IMR-90 (cell line): ENCODE measurements at regions not wholly inside any gene's neighbourhood (a gene's known extent, or its start where the extent isn't known, plus 50 kb on each side); places are given as distances from the start of the nearest gene placed in this dataset.

ENCODE experiments used
- ATAC-seq: fragments of 200-7000 bp; cut with Tn5 transposase; 2 replicates; pipeline ENCODE4 v1.9.1; 2020; ENCODE audit warnings: low read depth, mild to moderate bottlenecking, moderate library complexity
- BruUV-seq: library from RNA; stranded (reverse); fragments of 400-500 nt; replicated peaks from 2 replicates; lab custom pipeline; 2021; lab: Mats Ljungman, UMichigan
- CTCF ChIA-PET: fragments of 300-600 bp; formaldehyde crosslinking; extraction: SDS; loops from one replicate; lab custom pipeline; 2021; ENCODE audit warnings: antibody characterized with exemption; lab: Yijun Ruan, JAX
- POLR2A ChIA-PET: fragments of 300-600 bp; sonication (Branson Sonifier 250); formaldehyde crosslinking; loops from one replicate; lab custom pipeline; 2022; ENCODE audit warnings: antibody characterized with exemption; ENCODE audit not compliant: unreplicated experiment; lab: Charles Lee
- DNase-seq: peaks from one replicate; pipeline ENCODE4 v3.0.0; 2013
- H2AFZ ChIP-seq: replicated peaks from 2 replicates; pipeline ENCODE3; 2013; ENCODE audit warnings: low read length, mild to moderate bottlenecking; ENCODE audit not compliant: poor library complexity
- H2AK5ac ChIP-seq: 2 replicates; pipeline ENCODE4 v1.6.1; 2013; ENCODE audit warnings: low read depth, low read length, inconsistent platforms
- H2AK9ac ChIP-seq: replicated peaks from 2 replicates; pipeline ENCODE3; 2013; ENCODE audit warnings: mild to moderate bottlenecking, low read depth, low read length, moderate library complexity; ENCODE audit not compliant: poor library complexity
- H2BK120ac ChIP-seq: 2 replicates; pipeline ENCODE4 v1.6.1; 2013; ENCODE audit warnings: low read depth, low read length, inconsistent platforms
- H2BK15ac ChIP-seq: 3 replicates; pipeline ENCODE4 v1.6.1; 2013; ENCODE audit warnings: low read depth, low read length, inconsistent platforms
- H2BK20ac ChIP-seq: 2 replicates; pipeline ENCODE4 v1.6.1; 2013; ENCODE audit warnings: low read depth, mild to moderate bottlenecking, inconsistent platforms, low read length, moderate library complexity
- H2BK5ac ChIP-seq: 2 replicates; pipeline ENCODE4 v1.6.1; 2013; ENCODE audit warnings: mild to moderate bottlenecking, low read depth, low read length, inconsistent platforms; ENCODE audit not compliant: poor library complexity, severe bottlenecking
- H3K14ac ChIP-seq: replicated peaks from 2 replicates; pipeline ENCODE4 v1.6.1; 2013; ENCODE audit warnings: low read depth, low read length, inconsistent platforms
- H3K18ac ChIP-seq: 2 replicates; pipeline ENCODE4 v1.6.1; 2013; ENCODE audit warnings: low read depth, low read length, control low read depth
- H3K23ac ChIP-seq: 2 replicates; pipeline ENCODE4 v1.6.1; 2013; ENCODE audit warnings: low read depth, low read length, inconsistent platforms
- H3K27ac ChIP-seq: 2 replicates; pipeline ENCODE4 v1.5.1; 2013; ENCODE audit warnings: mild to moderate bottlenecking, control low read depth, low read length; ENCODE audit not compliant: insufficient read depth
- H3K27me3 ChIP-seq: 2 replicates; pipeline ENCODE4 v1.6.1; 2013; ENCODE audit warnings: low read length; ENCODE audit not compliant: control insufficient read depth, insufficient read depth
- H3K36me3 ChIP-seq: 2 replicates; pipeline ENCODE4 v1.6.1; 2013; ENCODE audit warnings: low read length, mixed read lengths; ENCODE audit not compliant: control insufficient read depth, insufficient read depth
- H3K4ac ChIP-seq: 2 replicates; pipeline ENCODE4 v1.6.1; 2013; ENCODE audit warnings: low read depth, low read length, inconsistent platforms
- H3K4me1 ChIP-seq: 2 replicates; pipeline ENCODE4 v1.6.1; 2013; ENCODE audit warnings: low read length, mixed read lengths; ENCODE audit not compliant: control insufficient read depth, insufficient read depth
- H3K4me2 ChIP-seq: 2 replicates; pipeline ENCODE4 v1.6.1; 2013; ENCODE audit warnings: low read depth, mild to moderate bottlenecking, control low read depth, low read length, moderate library complexity
- H3K4me3 ChIP-seq: 2 replicates; pipeline ENCODE4 v1.5.1; 2013; ENCODE audit warnings: low read depth, mild to moderate bottlenecking, control low read depth, low read length, moderate library complexity; ENCODE audit not compliant: insufficient read depth
- H3K56ac ChIP-seq: 2 replicates; pipeline ENCODE4 v1.6.1; 2013; ENCODE audit warnings: low read length, inconsistent platforms; ENCODE audit not compliant: insufficient read depth; ENCODE audit errors: extremely low read depth
- H3K79me1 ChIP-seq, 2 experiments: 2 replicates each; pipeline ENCODE4 v1.6.1; 2013; ENCODE audit warnings: low read length in 2 of 2, inconsistent platforms in 1 of 2, low read depth in 1 of 2
- H3K9ac ChIP-seq: 2 replicates; pipeline ENCODE4 v1.6.1; 2013; ENCODE audit warnings: low read depth, low read length, control low read depth
- H3K9me1 ChIP-seq: 2 replicates; pipeline ENCODE4 v1.6.1; 2013; ENCODE audit warnings: low read length, inconsistent platforms; ENCODE audit not compliant: insufficient read depth
- H3K9me3 ChIP-seq: 2 replicates; pipeline ENCODE4 v1.6.1; 2013; ENCODE audit warnings: low read length; ENCODE audit not compliant: control insufficient read depth, insufficient read depth
- H4K20me1 ChIP-seq: 2 replicates; pipeline ENCODE4 v1.6.1; 2013; ENCODE audit warnings: low read length, inconsistent platforms; ENCODE audit not compliant: insufficient read depth
- H4K5ac ChIP-seq: 2 replicates; pipeline ENCODE4 v1.6.1; 2013; ENCODE audit warnings: mild to moderate bottlenecking, low read depth, low read length, control low read depth
- H4K8ac ChIP-seq, 2 experiments: 2 replicates each; pipeline ENCODE4 v1.6.1; 2013; ENCODE audit warnings: low read depth in 2 of 2, low read length in 2 of 2, control low read depth in 1 of 2, inconsistent platforms in 1 of 2
- H4K91ac ChIP-seq: 2 replicates; pipeline ENCODE4 v1.6.1; 2013; ENCODE audit warnings: low read depth, low read length, inconsistent platforms; ENCODE audit not compliant: insufficient read depth
- CEBPB ChIP-seq: IDR thresholded peaks from 2 replicates; pipeline ENCODE4 v1.6.1; 2012; ENCODE audit warnings: low read depth, low read length, improper control_type of control experiment
- CHD1 ChIP-seq: IDR thresholded peaks from 2 replicates; pipeline ENCODE4 v1.6.1; 2012; ENCODE audit warnings: low read depth, low read length, improper control_type of control experiment
- CTCF ChIP-seq: conservative IDR thresholded peaks from 2 replicates; pipeline ENCODE4 v1.5.1; 2012; ENCODE audit warnings: mild to moderate bottlenecking, low read depth, low read length, improper control_type of control experiment
- ELK1 ChIP-seq: fragments of 150-350 bp; IDR thresholded peaks from 2 replicates; pipeline ENCODE4 v1.6.1; 2016; ENCODE audit warnings: low read depth, mild to moderate bottlenecking, low read length, moderate library complexity, borderline replicate concordance
- FOS ChIP-seq: fragments of 150-350 bp; IDR thresholded peaks from 2 replicates; pipeline ENCODE4 v1.6.1; 2016; ENCODE audit warnings: low read depth, low read length
- MAFK ChIP-seq: IDR thresholded peaks from 2 replicates; pipeline ENCODE4 v1.6.1; 2012; ENCODE audit warnings: low read depth, low read length, improper control_type of control experiment
- MAZ ChIP-seq: IDR thresholded peaks from 2 replicates; pipeline ENCODE4 v1.6.1; 2012; ENCODE audit warnings: low read depth, mild to moderate bottlenecking, low read length, improper control_type of control experiment, moderate library complexity, borderline replicate concordance
- MXI1 ChIP-seq: IDR thresholded peaks from 2 replicates; pipeline ENCODE4 v1.6.1; 2012; ENCODE audit warnings: low read depth, mild to moderate bottlenecking, low read length, moderate library complexity, borderline replicate concordance
- NFE2L2 ChIP-seq: fragments of 150-350 bp; IDR thresholded peaks from 2 replicates; pipeline ENCODE4 v1.6.1; 2016; ENCODE audit warnings: low read depth, mild to moderate bottlenecking, low read length
- POLR2A ChIP-seq: IDR thresholded peaks from 2 replicates; pipeline ENCODE4 v1.6.1; 2012; ENCODE audit warnings: mild to moderate bottlenecking, low read depth, low read length
- RAD21 ChIP-seq: IDR thresholded peaks from 2 replicates; pipeline ENCODE4 v1.6.1; 2012; ENCODE audit warnings: low read length, improper control_type of control experiment
- RCOR1 ChIP-seq: IDR thresholded peaks from 2 replicates; pipeline ENCODE4 v1.6.1; 2012; ENCODE audit warnings: mild to moderate bottlenecking, low read length, improper control_type of control experiment; ENCODE audit not compliant: insufficient replicate concordance
- RFX5 ChIP-seq: IDR thresholded peaks from 2 replicates; pipeline ENCODE4 v1.8.0; 2012; ENCODE audit warnings: low read depth, mild to moderate bottlenecking, low read length, moderate library complexity
- SMC3 ChIP-seq: fragments of 150-350 bp; IDR thresholded peaks from 2 replicates; pipeline ENCODE4 v1.6.1; 2016; ENCODE audit warnings: low read depth, mild to moderate bottlenecking, antibody characterized with exemption, low read length, moderate library complexity
- USF2 ChIP-seq: fragments of 150-350 bp; IDR thresholded peaks from 2 replicates; pipeline ENCODE4 v1.6.1; 2017; ENCODE audit warnings: mild to moderate bottlenecking, antibody characterized with exemption, low read length, low read depth
- WGBS, 2 experiments: methylation state at CpG; one replicate each; pipeline versions ENCODE4 v1.1.5 to v1.1.7; 2013; ENCODE audit warnings: missing lambda C conversion rate in 2 of 2; ENCODE audit not compliant: insufficient read length in 1 of 2; ENCODE audit errors: extremely low coverage in 2 of 2; 5-methylcytosine and 5-hydroxymethylcytosine counted together
- dilution Hi-C: fragments of 300-500 bp; cut with HindIII; formaldehyde crosslinking; loops from one replicate; pipeline ENCODE4 v1.14.3; 2018; ENCODE audit warnings: low sequenced_read_pairs; ENCODE audit not compliant: unreplicated experiment
- in situ Hi-C: fragments of 300-500 bp; cut with MboI; formaldehyde crosslinking; loops from 3 replicates; pipeline ENCODE4 v1.14.3; 2019; ENCODE audit warnings: low sequenced_read_pairs, inconsistent platforms, mixed read lengths
- intact Hi-C: fragments of 100-400 bp; cut with micrococcal nuclease; formaldehyde crosslinking; loops from 2 replicates; pipeline ENCODE4 v1.10.0; 2022

- no peak overlapping the region for H4K5ac ChIP-seq
These were observed 494.3 kb downstream of the PTPRU start for GRCh38 chr1:29730623-29731022.

More at GRCh38 chr1:29730623-29731022, 494.3 kb downstream of the PTPRU start:
- Histone ChIP-seq H3K79me1 (no peaks in the 10 kb centered on the region), H3K56ac (no peak overlapping the region), H2AK9ac (no peak overlapping the region), H3K27ac (no peak overlapping the region), H3K18ac (no peak overlapping the region), H3K36me3 (no peaks in the 10 kb centered on the region), H3K4me2 (no peak overlapping the region), H3K27me3 (peaks cover 1% of the 10 kb centered on the region; the same call in 1 of the 2 replicates), H2BK20ac (no peak overlapping the region), H3K14ac (no peak overlapping the region), H4K91ac (no peak overlapping the region), H3K4ac (no peak overlapping the region), H3K4me3 (no peak overlapping the region), H3K23ac (no peak overlapping the region), H2AK5ac (no peak overlapping the region), H3K9me1 (no peaks in the 10 kb centered on the region), H2AFZ (peak overlapping the region; percentile 8), H2BK15ac (no peak overlapping the region), H2BK5ac (no peak overlapping the region), H4K20me1 (no peaks in the 10 kb centered on the region), H2BK120ac (no peak overlapping the region), H4K8ac (no peak overlapping the region), H3K4me1 (no peaks in the 10 kb centered on the region), H3K9ac (no peak overlapping the region), H3K9me3 (no peaks in the 10 kb centered on the region)
- BruUV-seq, result no TSS peak
- TF ChIP-seq MXI1 (no peak), ELK1 (no peak), CTCF (no peak), SMC3 (no peak), FOS (no peak), MAZ (no peak), POLR2A (no peak), RFX5 (no peak), RAD21 (no peak), RCOR1 (no peak), CHD1 (no peak), NFE2L2 (no peak), MAFK (no peak), CEBPB (no peak), USF2 (no peak)
- intact Hi-C loops, result no loop called here
- ChIA-PET POLR2A (no interaction called here), CTCF (no interaction called here)
- dilution Hi-C loops, result no loop called here
- in situ Hi-C loops, result no loop called here
- 55% methylated on average over 3 of the region's 5 CpGs; no CpG with 5 or more reads in 1 of the 2 experiments for WGBS, 2 experiments
- ATAC-seq (no peak), DNase-seq (no peak)
